HCT116 (cell line): ENCODE measurements at regions not wholly inside any gene's neighbourhood (a gene's known extent, or its start where the extent isn't known, plus 50 kb on each side); places are given as distances from the start of the nearest gene placed in this dataset.

Experiments
- CEBPB ChIP-seq: IDR thresholded peaks from 2 replicates; pipeline ENCODE4 v1.6.1; 2012; ENCODE audit warnings: low read depth
- EZH2 ChIP-seq: fragments of 200-600 bp; sonication (generic); IDR thresholded peaks from 2 replicates; pipeline ENCODE4 v1.6.1; 2017; ENCODE audit warnings: antibody characterized with exemption, mixed run types
- EZH2phosphoT487 ChIP-seq: fragments of 200-600 bp; IDR thresholded peaks from 2 replicates; pipeline ENCODE4 v1.6.1; 2018; ENCODE audit warnings: antibody characterized with exemption, borderline replicate concordance
- JUND ChIP-seq: IDR thresholded peaks from 2 replicates; pipeline ENCODE4 v1.6.1; 2012
- POLR2A ChIP-seq: IDR thresholded peaks from 2 replicates; pipeline ENCODE4 v1.7.0; 2011; ENCODE audit warnings: borderline replicate concordance; ENCODE audit not compliant: insufficient read depth, insufficient read length; ENCODE audit errors: extremely low read depth
- POLR2AphosphoS5 ChIP-seq: IDR thresholded peaks from 2 replicates; pipeline ENCODE4 v1.6.1; 2011; ENCODE audit warnings: mild to moderate bottlenecking, low read depth, low read length, moderate library complexity
- RAD21 ChIP-seq: IDR thresholded peaks from 2 replicates; pipeline ENCODE4 v1.6.1; 2012; ENCODE audit warnings: low read depth, mild to moderate bottlenecking
- REST ChIP-seq: IDR thresholded peaks from 2 replicates; pipeline ENCODE4 v1.6.1; 2012; ENCODE audit warnings: low read depth
- ZFX ChIP-seq: fragments of 450-650 bp; IDR thresholded peaks from 2 replicates; pipeline ENCODE4 v1.6.1; 2017
- TF ChIP-seq, protein P1 (sequence below), 3 experiments: fragments of 200-600 bp in 1 of 3; sonication (generic) in 1 of 3; IDR thresholded peaks in 2 of 3; conservative IDR thresholded peaks in 1 of 3; 2 replicates each; pipeline ENCODE4 v1.5.1; 2012 to 2017; ENCODE audit warnings: low read depth in 2 of 3, low read length in 2 of 3, antibody characterized with exemption in 1 of 3, borderline replicate concordance in 1 of 3, control low read depth in 1 of 3, mild to moderate bottlenecking in 1 of 3, mixed read lengths in 1 of 3, mixed run types in 1 of 3, moderate library complexity in 1 of 3; ENCODE audit not compliant: insufficient read depth in 1 of 3

GRCh38 chr7:156589808-156590207, 50.8 kb upstream of the RNF32 start:
- no peak for TF ChIP-seq EZH2
- TF ChIP-seq, protein P1, sequence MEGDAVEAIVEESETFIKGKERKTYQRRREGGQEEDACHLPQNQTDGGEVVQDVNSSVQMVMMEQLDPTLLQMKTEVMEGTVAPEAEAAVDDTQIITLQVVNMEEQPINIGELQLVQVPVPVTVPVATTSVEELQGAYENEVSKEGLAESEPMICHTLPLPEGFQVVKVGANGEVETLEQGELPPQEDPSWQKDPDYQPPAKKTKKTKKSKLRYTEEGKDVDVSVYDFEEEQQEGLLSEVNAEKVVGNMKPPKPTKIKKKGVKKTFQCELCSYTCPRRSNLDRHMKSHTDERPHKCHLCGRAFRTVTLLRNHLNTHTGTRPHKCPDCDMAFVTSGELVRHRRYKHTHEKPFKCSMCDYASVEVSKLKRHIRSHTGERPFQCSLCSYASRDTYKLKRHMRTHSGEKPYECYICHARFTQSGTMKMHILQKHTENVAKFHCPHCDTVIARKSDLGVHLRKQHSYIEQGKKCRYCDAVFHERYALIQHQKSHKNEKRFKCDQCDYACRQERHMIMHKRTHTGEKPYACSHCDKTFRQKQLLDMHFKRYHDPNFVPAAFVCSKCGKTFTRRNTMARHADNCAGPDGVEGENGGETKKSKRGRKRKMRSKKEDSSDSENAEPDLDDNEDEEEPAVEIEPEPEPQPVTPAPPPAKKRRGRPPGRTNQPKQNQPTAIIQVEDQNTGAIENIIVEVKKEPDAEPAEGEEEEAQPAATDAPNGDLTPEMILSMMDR (IDR thresholded peaks at IDR 0.05 in 2 of 3, conservative IDR thresholded peaks at IDR 0.05 in 1 of 3; ENCODE audit: borderline replicate concordance in 1 of 3, insufficient read depth in 1 of 3, low read depth in 2 of 3, low read length in 2 of 3): no peak
- TF ChIP-seq REST: no peak
- no peak for TF ChIP-seq POLR2A
- TF ChIP-seq POLR2AphosphoS5: no peak
- TF ChIP-seq EZH2phosphoT487: no peak
- no peak for TF ChIP-seq ZFX
- TF ChIP-seq JUND: no peak
- TF ChIP-seq CEBPB: no peak
- no peak for TF ChIP-seq RAD21
